MCF 10A (cell line): ENCODE measurements at regions not wholly inside any gene's neighbourhood (a gene's known extent, or its start where the extent isn't known, plus 50 kb on each side); places are given as distances from the start of the nearest gene placed in this dataset.
"Not testable (repeated sequence)": the region's sequence is repeated elsewhere in the genome, so short reads cannot be mapped to it uniquely, and the experiment has no call there.

Experiments
- BruUV-seq: library from RNA; stranded (reverse); fragments of 400-500 nt; replicated peaks from 2 replicates; lab custom pipeline; 2021; lab: Mats Ljungman, UMichigan
- CTCF ChIA-PET: fragments of 300-600 bp; sonication (Branson Sonifier 250); formaldehyde crosslinking; extraction: SDS; loops from one replicate; lab custom pipeline; 2021; ENCODE audit warnings: antibody characterized with exemption, inconsistent platforms; lab: Yijun Ruan, JAX
- POLR2A ChIA-PET: fragments of 300-600, 350-650 bp; sonication (Branson Sonifier 250); formaldehyde crosslinking; extraction: SDS; loops from one replicate; lab custom pipeline; 2020; ENCODE audit warnings: antibody characterized with exemption, inconsistent platforms; lab: Yijun Ruan, JAX
- DNase-seq: peaks from one replicate; pipeline ENCODE4 v3.0.0-alpha.2; 2018; ENCODE audit not compliant: unreplicated experiment
- H3K27ac Mint-ChIP-seq: one replicate; pipeline ENCODE4 v1.8.0; 2022; ENCODE audit warnings: mild to moderate bottlenecking, low read depth, mixed read lengths; ENCODE audit not compliant: unreplicated experiment
- H3K27me3 Mint-ChIP-seq: one replicate; pipeline ENCODE4 v1.8.0; 2022; ENCODE audit warnings: mixed read lengths; ENCODE audit not compliant: insufficient read depth, unreplicated experiment
- H3K36me3 Mint-ChIP-seq: one replicate; pipeline ENCODE4 v1.8.0; 2022; ENCODE audit warnings: mild to moderate bottlenecking, moderate library complexity, mixed read lengths; ENCODE audit not compliant: insufficient read depth, unreplicated experiment
- H3K4me1 Mint-ChIP-seq: one replicate; pipeline ENCODE4 v1.8.0; 2022; ENCODE audit warnings: mixed read lengths; ENCODE audit not compliant: insufficient read depth, unreplicated experiment
- H3K4me3 Mint-ChIP-seq: one replicate; pipeline ENCODE4 v1.8.0; 2022; ENCODE audit warnings: mild to moderate bottlenecking, moderate library complexity, mixed read lengths; ENCODE audit not compliant: unreplicated experiment
- H3K9me3 Mint-ChIP-seq: one replicate; pipeline ENCODE4 v1.8.0; 2022; ENCODE audit warnings: mixed read lengths; ENCODE audit not compliant: unreplicated experiment
- intact Hi-C: fragments of 100-400 bp; cut with micrococcal nuclease; formaldehyde crosslinking; loops from 2 replicates; pipeline ENCODE4 v1.14.1; 2022
- TF ChIP-seq, protein P1 (sequence below): fragments of 200-600 bp; IDR thresholded peaks from one replicate; pipeline ENCODE4 v1.8.0; 2022; ENCODE audit warnings: antibody characterized with exemption, mild to moderate bottlenecking; ENCODE audit not compliant: unreplicated experiment

DNA sequence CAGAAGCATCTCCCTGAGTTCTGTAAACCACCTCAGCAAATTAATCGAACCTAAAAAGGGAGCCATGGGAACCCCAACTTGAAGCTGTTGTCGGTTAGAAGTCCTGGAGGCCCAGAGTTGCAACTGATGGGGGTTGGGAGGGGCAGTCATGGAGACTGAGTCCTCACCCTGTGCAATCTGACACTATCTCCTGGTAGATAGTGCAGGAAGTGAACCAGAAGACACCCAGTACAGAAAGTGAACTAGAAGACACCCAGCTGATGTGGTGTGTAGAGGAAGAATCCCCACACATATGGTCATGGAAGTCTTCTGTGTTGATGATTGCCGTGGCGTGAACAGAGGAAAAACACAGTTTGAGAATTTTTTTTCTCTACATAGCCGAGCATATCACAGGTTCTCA is 58.8 kb upstream of the SRRM3 start:
- BruUV-seq = no TSS peak
- Mint-ChIP-seq H3K4me1 (no peaks in the 10 kb centered on the region), H3K27ac (no peak overlapping the region), H3K27me3 (peaks cover 29% of the 10 kb centered on the region), H3K4me3 (no peak overlapping the region), H3K9me3 (no peaks in the 10 kb centered on the region), H3K36me3 (no peaks in the 10 kb centered on the region)
- ChIA-PET CTCF (no interaction called here), POLR2A (no interaction called here)
- intact Hi-C loops = no loop called here
- DNase-seq = no peak
- TF ChIP-seq, protein P1, sequence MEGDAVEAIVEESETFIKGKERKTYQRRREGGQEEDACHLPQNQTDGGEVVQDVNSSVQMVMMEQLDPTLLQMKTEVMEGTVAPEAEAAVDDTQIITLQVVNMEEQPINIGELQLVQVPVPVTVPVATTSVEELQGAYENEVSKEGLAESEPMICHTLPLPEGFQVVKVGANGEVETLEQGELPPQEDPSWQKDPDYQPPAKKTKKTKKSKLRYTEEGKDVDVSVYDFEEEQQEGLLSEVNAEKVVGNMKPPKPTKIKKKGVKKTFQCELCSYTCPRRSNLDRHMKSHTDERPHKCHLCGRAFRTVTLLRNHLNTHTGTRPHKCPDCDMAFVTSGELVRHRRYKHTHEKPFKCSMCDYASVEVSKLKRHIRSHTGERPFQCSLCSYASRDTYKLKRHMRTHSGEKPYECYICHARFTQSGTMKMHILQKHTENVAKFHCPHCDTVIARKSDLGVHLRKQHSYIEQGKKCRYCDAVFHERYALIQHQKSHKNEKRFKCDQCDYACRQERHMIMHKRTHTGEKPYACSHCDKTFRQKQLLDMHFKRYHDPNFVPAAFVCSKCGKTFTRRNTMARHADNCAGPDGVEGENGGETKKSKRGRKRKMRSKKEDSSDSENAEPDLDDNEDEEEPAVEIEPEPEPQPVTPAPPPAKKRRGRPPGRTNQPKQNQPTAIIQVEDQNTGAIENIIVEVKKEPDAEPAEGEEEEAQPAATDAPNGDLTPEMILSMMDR = no peak

- peaks cover 11% of the 10 kb centered on the region for H3K27me3 Mint-ChIP-seq
- BruUV-seq, intact Hi-C loops, POLR2A ChIA-PET, DNase-seq, H3K4me1 Mint-ChIP-seq, H3K4me3 Mint-ChIP-seq, H3K9me3 Mint-ChIP-seq, H3K36me3 Mint-ChIP-seq, H3K27ac Mint-ChIP-seq: not testable (repeated sequence)
- CTCF ChIA-PET = interaction anchor here (0.7 kb wide), 1 partner anchor 553 kb away, joined by 3 read pairs; no protein-coding TSS in a partner anchor
Observed at GRCh38 chr7:76144664-76145270, 56.9 kb upstream of the SRRM3 start.

DNA sequence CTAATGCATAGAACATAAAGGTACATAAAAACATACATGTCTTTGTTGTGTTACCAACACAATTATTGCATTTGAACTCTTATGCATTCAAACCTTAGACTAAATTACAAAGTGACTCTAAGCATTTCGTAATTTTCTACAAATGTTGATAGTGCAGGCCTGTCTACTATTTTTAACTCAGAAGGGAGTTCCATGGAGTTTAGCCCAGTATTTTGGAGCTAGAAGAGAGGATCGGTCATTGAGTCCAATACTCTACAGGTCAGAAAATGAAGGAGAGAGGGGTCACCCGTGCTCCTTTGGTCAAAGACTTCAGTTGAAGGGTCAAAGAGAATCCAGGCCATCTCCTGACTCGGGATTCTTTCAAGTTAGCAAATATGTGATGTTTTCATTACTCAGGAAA is 55.3 kb upstream of the SRRM3 start:
- intact Hi-C loops = no loop called here
- Mint-ChIP-seq H3K9me3 (no peaks in the 10 kb centered on the region), H3K27me3 (no peaks in the 10 kb centered on the region), H3K4me1 (no peaks in the 10 kb centered on the region), H3K27ac (no peak overlapping the region), H3K36me3 (no peaks in the 10 kb centered on the region), H3K4me3 (no peak overlapping the region)
- no TSS peak for BruUV-seq
- TF ChIP-seq, protein P1 = no peak
- DNase-seq = no peak
- ChIA-PET CTCF (interaction anchor here (0.5 kb wide), 1 partner anchor 1101 kb away, joined by 6 read pairs; no protein-coding TSS in a partner anchor), POLR2A (no interaction called here)

GRCh38 chr7:76148947-76149346 is 52.7 kb upstream of the SRRM3 start:
- H3K4me3 Mint-ChIP-seq, CTCF ChIA-PET, H3K4me1 Mint-ChIP-seq, H3K9me3 Mint-ChIP-seq, POLR2A ChIA-PET, intact Hi-C loops, H3K27ac Mint-ChIP-seq, DNase-seq, BruUV-seq, H3K36me3 Mint-ChIP-seq, H3K27me3 Mint-ChIP-seq: not testable (repeated sequence)

DNA sequence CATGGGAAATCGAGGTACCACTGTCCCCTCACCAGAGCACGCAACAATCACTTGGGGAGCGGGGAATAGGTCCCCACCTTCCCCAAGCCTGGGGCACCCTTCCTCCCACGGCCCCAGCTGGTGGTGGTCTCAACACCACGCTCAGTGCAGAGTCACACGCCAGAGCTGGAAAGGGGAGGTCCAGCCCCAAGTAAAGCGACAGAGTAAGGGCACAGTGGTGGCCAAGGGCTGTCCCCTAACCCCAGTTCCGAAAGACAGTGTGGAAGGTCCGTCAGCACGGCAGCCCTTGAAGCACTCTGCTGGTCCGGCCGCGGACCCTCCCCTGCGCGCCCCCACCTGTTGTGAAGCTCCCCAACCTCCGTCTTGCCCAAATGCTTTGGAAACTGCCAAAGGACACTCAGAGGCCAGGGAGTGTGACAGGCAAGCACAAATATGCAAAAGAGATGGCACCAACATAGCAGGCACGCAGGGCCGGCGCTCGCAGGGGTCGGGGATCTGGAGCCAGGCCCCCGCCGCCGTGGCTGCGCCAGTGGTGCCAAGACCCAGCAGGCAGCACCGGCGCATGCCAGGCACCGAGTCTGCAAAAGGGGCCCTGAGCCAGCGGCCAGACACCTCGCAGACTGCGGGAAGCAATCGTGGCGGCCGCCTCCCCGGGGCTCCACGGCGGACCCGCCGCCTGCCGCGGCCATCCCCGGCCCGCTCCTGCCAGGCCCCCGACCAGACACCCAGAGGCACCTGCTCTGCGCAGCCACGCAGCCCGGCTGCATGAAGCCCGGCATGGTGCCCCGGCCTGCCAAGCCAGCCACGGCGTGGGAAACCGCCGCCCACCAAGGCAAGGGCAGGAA is 51.6 kb upstream of the SRRM3 start:
- CTCF ChIA-PET = no interaction called here
- DNase-seq = no peak
- Mint-ChIP-seq H3K36me3 (no peaks in the 10 kb centered on the region), H3K9me3 (no peaks in the 10 kb centered on the region), H3K27me3 (no peaks in the 10 kb centered on the region), H3K27ac (no peak overlapping the region), H3K4me3 (no peak overlapping the region), H3K4me1 (no peaks in the 10 kb centered on the region)
- TF ChIP-seq, protein P1 = no peak
- intact Hi-C loops = no loop called here
- BruUV-seq = no TSS peak
- POLR2A ChIA-PET = no interaction called here
